ENCODE measurements at regions not wholly inside any gene's neighbourhood (a gene's known extent, or its start where the extent isn't known, plus 50 kb on each side); places are given as distances from the start of the nearest gene placed in this dataset.

- no peak overlapping the region for H3K4me3 ChIP-seq
- no peak for DNase-seq
- no peaks in the 10 kb centered on the region for H3K36me3 ChIP-seq
- H3K9me3 ChIP-seq, result no peaks in the 10 kb centered on the region
- TF ChIP-seq POLR2A (IDR thresholded peaks at IDR 0.05) (no peak), CTCF (IDR thresholded peaks at IDR 0.05) (no peak)
- H3K4me1 ChIP-seq, result no peaks in the 10 kb centered on the region
- H3K27me3 ChIP-seq, result no peaks in the 10 kb centered on the region
- H3K27ac ChIP-seq, result no peak overlapping the region
Observed at GRCh38 chr5:5598547-5599113, 176.2 kb downstream of the ICE1 start.

- no peaks in the 10 kb centered on the region for H3K9me3 ChIP-seq
- DNase-seq, result no peak
- no peaks in the 10 kb centered on the region for H3K4me1 ChIP-seq
- no peaks in the 10 kb centered on the region for H3K27me3 ChIP-seq
- no peak for TF ChIP-seq CTCF (IDR thresholded peaks at IDR 0.05)
- no peak overlapping the region for H3K27ac ChIP-seq
- H3K4me3 ChIP-seq, result no peak overlapping the region
- no peaks in the 10 kb centered on the region for H3K36me3 ChIP-seq
Observed at GRCh38 chr5:5593391-5593790, 170.9 kb downstream of the ICE1 start.

- Histone ChIP-seq H3K27ac (no peak overlapping the region), H3K4me1 (no peaks in the 10 kb centered on the region), H3K9me3 (no peaks in the 10 kb centered on the region), H3K27me3 (no peaks in the 10 kb centered on the region), H3K36me3 (no peaks in the 10 kb centered on the region), H3K4me3 (no peak overlapping the region)
- no peak for DNase-seq
- TF ChIP-seq CTCF (IDR thresholded peaks at IDR 0.05), result no peak
- no peak for TF ChIP-seq POLR2A (IDR thresholded peaks at IDR 0.05)
Observed at GRCh38 chr5:5592541-5592940, 170.1 kb downstream of the ICE1 start.

GRCh38 chr5:5591567-5591966 lies 169.1 kb downstream of the ICE1 start:
- Histone ChIP-seq H3K27me3 (no peaks in the 10 kb centered on the region), H3K27ac (no peak overlapping the region), H3K36me3 (no peaks in the 10 kb centered on the region), H3K4me3 (no peak overlapping the region), H3K4me1 (no peaks in the 10 kb centered on the region), H3K9me3 (no peaks in the 10 kb centered on the region)
- no peak for DNase-seq
- TF ChIP-seq CTCF (IDR thresholded peaks at IDR 0.05) (no peak), POLR2A (IDR thresholded peaks at IDR 0.05) (no peak)

- H3K4me3 ChIP-seq, result no peak overlapping the region
- no peaks in the 10 kb centered on the region for H3K9me3 ChIP-seq
- H3K27me3 ChIP-seq, result no peaks in the 10 kb centered on the region
- no peaks in the 10 kb centered on the region for H3K36me3 ChIP-seq
- DNase-seq, result no peak
- H3K27ac ChIP-seq, result no peak overlapping the region
- H3K4me1 ChIP-seq, result no peaks in the 10 kb centered on the region
- TF ChIP-seq POLR2A (IDR thresholded peaks at IDR 0.05), result no peak
- no peak for TF ChIP-seq CTCF (IDR thresholded peaks at IDR 0.05)
Observed at GRCh38 chr5:5589857-5590256, 167.4 kb downstream of the ICE1 start.

All from Peyer's patch (tissue), 4 donors.